ENCODE measurements at regions not wholly inside any gene's neighbourhood (a gene's known extent, or its start where the extent isn't known, plus 50 kb on each side); places are given as distances from the start of the nearest gene placed in this dataset.

DNA sequence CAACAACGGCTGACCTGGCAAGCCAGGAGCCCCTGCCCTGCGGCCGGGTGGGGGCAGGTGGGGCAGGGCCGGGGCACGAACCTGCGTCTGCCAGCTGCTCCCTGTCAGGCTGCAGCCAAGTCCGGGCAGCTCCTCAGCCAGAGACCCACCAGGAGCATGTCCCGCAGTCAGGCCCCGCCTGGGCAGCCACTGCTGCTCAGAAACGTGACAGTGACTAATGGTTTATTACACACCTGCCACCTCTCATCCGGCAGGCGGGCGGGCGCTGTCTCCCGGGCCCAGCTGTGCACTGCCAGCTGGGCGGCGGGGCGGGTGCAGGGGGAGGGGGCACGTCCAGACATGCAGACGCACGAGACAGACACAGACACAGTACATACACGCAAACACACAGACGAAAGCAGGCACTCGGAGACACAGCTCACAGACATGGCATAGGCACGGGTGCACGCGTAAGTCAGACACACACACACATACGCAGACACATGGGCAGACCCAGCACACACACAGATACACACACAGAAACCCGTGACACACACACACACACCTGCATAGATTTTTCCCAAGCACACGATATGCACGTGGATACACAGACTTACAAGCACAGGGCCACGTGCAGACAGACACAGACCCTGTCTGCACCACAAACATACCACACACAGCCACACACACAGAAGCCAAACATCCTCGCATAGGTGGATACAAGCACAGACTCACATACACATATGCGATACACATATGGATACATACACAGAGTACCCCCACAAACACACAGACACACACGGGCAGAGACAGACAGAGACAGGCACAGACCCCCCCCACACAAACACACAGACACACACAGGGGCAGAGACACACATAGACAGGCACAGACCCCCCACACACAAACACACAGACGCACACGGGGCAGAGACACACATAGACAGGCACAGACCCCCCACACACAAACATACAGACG, 248.3 kb upstream of the CIBAR2 start:
- Histone ChIP-seq H3K36me3 (ENCODE audit: insufficient read depth, low read length) (no peaks in the 10 kb centered on the region), H3K9me3 (ENCODE audit: insufficient read depth, low read length, severe bottlenecking) (no peaks in the 10 kb centered on the region), H3K4me1 (ENCODE audit: insufficient read depth, low read length) (peaks cover 13% of the 10 kb centered on the region), H4K20me1 (ENCODE audit: insufficient read depth, low read length) (peaks cover 3% of the 10 kb centered on the region; the same call in 1 of the 2 replicates), H3K27me3 (ENCODE audit: insufficient read depth, low read length, poor library complexity) (peaks cover 3% of the 10 kb centered on the region), H3K79me2 (ENCODE audit: insufficient read depth, low read length) (no peaks in the 10 kb centered on the region), H3K4me3 (ENCODE audit: low read depth in 1 of 2, low read length in 2 of 2) (no peak overlapping the region), H2AFZ (ENCODE audit: low read depth, low read length) (no peak overlapping the region), H3K4me2 (ENCODE audit: insufficient read depth, low read length) (peak overlapping the region; percentile 37), H3K9ac (ENCODE audit: low read depth, low read length) (no peak overlapping the region), H3K27ac (ENCODE audit: low read length) (peak overlapping the region; percentile 44; the same call in 1 of the 2 replicates)
- ATAC-seq (ENCODE audit: insufficient read depth, low read depth) (peak; percentile 90), DNase-seq (peak; percentile 87)
- no peak for TF ChIP-seq EZH2 (IDR thresholded peaks at IDR 0.05; ENCODE audit: borderline replicate concordance, low read depth, low read length, severe bottlenecking)
- TF ChIP-seq, protein P1, sequence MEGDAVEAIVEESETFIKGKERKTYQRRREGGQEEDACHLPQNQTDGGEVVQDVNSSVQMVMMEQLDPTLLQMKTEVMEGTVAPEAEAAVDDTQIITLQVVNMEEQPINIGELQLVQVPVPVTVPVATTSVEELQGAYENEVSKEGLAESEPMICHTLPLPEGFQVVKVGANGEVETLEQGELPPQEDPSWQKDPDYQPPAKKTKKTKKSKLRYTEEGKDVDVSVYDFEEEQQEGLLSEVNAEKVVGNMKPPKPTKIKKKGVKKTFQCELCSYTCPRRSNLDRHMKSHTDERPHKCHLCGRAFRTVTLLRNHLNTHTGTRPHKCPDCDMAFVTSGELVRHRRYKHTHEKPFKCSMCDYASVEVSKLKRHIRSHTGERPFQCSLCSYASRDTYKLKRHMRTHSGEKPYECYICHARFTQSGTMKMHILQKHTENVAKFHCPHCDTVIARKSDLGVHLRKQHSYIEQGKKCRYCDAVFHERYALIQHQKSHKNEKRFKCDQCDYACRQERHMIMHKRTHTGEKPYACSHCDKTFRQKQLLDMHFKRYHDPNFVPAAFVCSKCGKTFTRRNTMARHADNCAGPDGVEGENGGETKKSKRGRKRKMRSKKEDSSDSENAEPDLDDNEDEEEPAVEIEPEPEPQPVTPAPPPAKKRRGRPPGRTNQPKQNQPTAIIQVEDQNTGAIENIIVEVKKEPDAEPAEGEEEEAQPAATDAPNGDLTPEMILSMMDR (IDR thresholded peaks at IDR 0.05; ENCODE audit: borderline replicate concordance, extremely low read depth, low read length, poor library complexity, severe bottlenecking) = no peak

DNA sequence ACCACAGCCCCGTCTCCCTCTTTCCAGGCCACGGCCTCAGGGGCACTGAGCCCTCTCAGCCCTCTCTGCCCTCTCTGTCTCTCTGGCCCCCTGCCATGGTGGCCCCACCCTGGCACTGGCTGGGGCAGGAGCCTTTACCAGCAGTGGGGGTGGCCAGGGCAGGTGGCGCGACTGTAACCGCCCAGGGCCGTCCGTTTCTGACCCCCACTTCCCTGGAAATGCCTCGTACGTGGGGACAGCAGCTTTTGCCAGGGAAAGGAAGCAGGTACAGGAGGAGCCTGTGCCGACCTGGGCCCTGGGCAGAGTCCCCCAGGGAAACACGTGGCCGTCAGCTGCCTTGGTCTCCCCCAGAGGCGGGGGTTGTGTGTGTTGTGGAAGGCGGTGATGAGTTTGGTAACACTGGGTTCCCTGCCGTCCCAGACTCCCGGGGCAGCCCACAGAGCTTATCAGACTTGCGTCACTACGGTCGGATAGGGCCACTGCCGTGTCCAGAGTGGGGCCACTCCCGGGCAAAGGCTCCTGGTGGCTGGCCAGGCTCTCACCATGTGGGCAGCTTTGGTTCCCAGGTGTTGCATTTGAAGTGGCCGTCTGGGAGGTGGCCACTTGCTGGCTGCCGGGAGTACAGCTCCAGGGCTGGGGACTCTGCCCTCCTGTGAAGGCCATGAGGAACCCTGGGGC, 249.3 kb upstream of the CIBAR2 start:
- H3K36me3 ChIP-seq (ENCODE audit: insufficient read depth, low read length) = no peaks in the 10 kb centered on the region
- DNase-seq (no peak), ATAC-seq (ENCODE audit: insufficient read depth, low read depth) (no peak)
- H3K4me1 ChIP-seq (ENCODE audit: insufficient read depth, low read length) = peaks cover 13% of the 10 kb centered on the region
- H3K4me2 ChIP-seq (ENCODE audit: insufficient read depth, low read length) = no peak overlapping the region
- no peak overlapping the region for H3K27ac ChIP-seq (ENCODE audit: low read length)
- no peak overlapping the region for H2AFZ ChIP-seq (ENCODE audit: low read depth, low read length)
- H3K27me3 ChIP-seq (ENCODE audit: insufficient read depth, low read length, poor library complexity) = peaks cover 3% of the 10 kb centered on the region
- TF ChIP-seq, protein P1 (IDR thresholded peaks at IDR 0.05; ENCODE audit: borderline replicate concordance, extremely low read depth, low read length, poor library complexity, severe bottlenecking) = no peak
- no peak for TF ChIP-seq EZH2 (IDR thresholded peaks at IDR 0.05; ENCODE audit: borderline replicate concordance, low read depth, low read length, severe bottlenecking)
- H3K79me2 ChIP-seq (ENCODE audit: insufficient read depth, low read length) = no peaks in the 10 kb centered on the region
- no peak overlapping the region for H3K4me3 ChIP-seq (ENCODE audit: low read depth in 1 of 2, low read length in 2 of 2)
- H3K9me3 ChIP-seq (ENCODE audit: insufficient read depth, low read length, severe bottlenecking) = no peaks in the 10 kb centered on the region
- H3K9ac ChIP-seq (ENCODE audit: low read depth, low read length) = no peak overlapping the region
- peaks cover 3% of the 10 kb centered on the region; the same call in 1 of the 2 replicates for H4K20me1 ChIP-seq (ENCODE audit: insufficient read depth, low read length)

DNA sequence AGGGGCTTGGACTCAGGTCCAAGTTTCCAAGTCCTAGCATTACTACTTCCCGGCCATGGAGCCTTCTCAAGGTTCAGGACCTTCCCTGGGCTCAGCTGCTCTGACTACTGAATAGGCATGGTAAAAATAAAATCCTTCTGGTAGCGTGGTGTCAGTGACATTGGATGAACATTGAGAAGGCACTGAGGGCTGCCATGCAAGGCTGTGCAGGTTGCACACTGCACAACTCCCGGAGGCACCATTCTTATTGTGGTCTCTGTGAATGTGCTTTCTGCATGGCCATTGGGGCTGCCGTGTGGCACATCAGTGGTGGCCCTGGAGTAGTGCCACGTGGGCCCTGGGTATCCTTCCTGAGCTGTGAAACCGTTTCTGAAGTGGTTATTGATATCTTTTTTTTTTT, 250.2 kb upstream of the CIBAR2 start:
- ATAC-seq (ENCODE audit: insufficient read depth, low read depth) (no peak), DNase-seq (no peak)
- Histone ChIP-seq H3K9me3 (ENCODE audit: insufficient read depth, low read length, severe bottlenecking) (no peaks in the 10 kb centered on the region), H4K20me1 (ENCODE audit: insufficient read depth, low read length) (peaks cover 6% of the 10 kb centered on the region; the same call in 1 of the 2 replicates), H3K4me1 (ENCODE audit: insufficient read depth, low read length) (peaks cover 13% of the 10 kb centered on the region), H3K9ac (ENCODE audit: low read depth, low read length) (no peak overlapping the region), H2AFZ (ENCODE audit: low read depth, low read length) (no peak overlapping the region), H3K79me2 (ENCODE audit: insufficient read depth, low read length) (no peaks in the 10 kb centered on the region), H3K36me3 (ENCODE audit: insufficient read depth, low read length) (no peaks in the 10 kb centered on the region), H3K27me3 (ENCODE audit: insufficient read depth, low read length, poor library complexity) (peaks cover 3% of the 10 kb centered on the region), H3K4me2 (ENCODE audit: insufficient read depth, low read length) (no peak overlapping the region), H3K27ac (ENCODE audit: low read length) (no peak overlapping the region), H3K4me3 (ENCODE audit: low read depth in 1 of 2, low read length in 2 of 2) (no peak overlapping the region)
- TF ChIP-seq, protein P1 (IDR thresholded peaks at IDR 0.05; ENCODE audit: borderline replicate concordance, extremely low read depth, low read length, poor library complexity, severe bottlenecking) = no peak
- TF ChIP-seq EZH2 (IDR thresholded peaks at IDR 0.05; ENCODE audit: borderline replicate concordance, low read depth, low read length, severe bottlenecking) = no peak
